Stimulated activated CD8-positive, alpha-beta memory T cell treated with anti-CD3 and anti-CD28 coated beads, Interleukin-7, amount 100 ng/mL, for 4 hours (primary cell): ENCODE measurements at regions not wholly inside any gene's neighbourhood (a gene's known extent, or its start where the extent isn't known, plus 50 kb on each side); places are given as distances from the start of the nearest gene placed in this dataset.
"Not testable (repeated sequence)": the region's sequence is repeated elsewhere in the genome, so short reads cannot be mapped to it uniquely, and the experiment has no call there.

Source experiments
- DNase-seq, 2 donors: peaks; one replicate each; pipeline ENCODE4 v3.0.0-alpha.2; 2020; ENCODE audit warnings: low read depth in 2 of 2

DNA sequence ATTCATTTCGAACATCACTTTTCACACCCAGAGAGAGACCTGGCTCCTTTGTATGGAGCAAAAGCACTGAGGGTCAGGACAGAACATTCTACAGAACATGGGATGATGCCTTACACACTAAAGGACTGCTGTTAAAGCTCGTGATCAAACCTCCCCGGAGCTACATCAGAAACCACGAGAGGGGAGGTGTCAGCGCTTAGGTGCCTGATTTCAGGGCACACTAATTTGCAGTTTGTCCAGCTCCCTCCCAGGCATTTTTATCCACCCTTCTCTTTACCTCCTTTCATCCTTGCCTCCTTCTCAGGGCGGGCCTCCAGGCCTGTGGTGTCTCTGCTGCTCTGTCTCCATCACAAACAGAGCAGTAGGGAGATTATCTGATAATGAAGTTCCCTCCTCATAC, 127.5 kb downstream of the VPREB1 start:
- no peak for DNase-seq

DNA sequence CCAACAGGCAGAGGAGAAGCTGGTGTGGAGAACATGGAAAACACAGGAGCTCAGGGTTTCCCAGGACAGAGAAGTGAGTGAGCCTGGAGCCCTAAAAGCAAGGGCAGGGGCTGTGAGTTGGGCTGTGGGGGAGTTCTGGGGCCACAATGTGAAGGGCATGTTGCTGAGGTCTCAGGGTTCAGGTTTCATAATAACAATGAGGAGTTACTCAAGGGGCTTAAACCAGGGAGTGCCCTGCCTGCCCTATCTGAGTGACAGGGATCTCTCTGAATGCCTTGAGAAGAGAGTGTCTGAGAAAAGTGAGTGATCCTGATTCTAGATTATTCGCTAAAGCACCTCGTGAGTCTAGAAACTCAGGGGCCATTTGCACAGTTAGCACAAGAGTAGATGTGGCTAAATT, 129.6 kb downstream of the VPREB1 start:
- DNase-seq = no peak

DNA sequence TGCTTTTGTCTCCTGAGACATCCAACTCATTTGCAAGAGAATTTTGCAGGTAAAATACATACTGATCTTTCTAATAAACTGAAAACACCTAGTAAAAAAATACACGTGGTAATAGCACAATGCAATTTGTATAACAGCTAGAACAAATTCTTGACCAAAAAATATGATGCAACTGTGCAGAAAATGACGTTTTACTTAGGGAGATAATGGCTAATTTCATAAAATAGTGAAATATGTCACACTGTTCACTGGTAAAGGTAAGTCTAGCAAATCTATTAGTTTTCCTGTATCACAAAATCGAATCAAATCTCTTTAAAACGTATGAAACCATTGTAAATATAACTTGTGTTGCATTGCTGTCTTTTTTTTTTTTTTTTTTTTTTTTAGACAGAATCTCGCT, 130.0 kb downstream of the VPREB1 start:
- no peak for DNase-seq

DNA sequence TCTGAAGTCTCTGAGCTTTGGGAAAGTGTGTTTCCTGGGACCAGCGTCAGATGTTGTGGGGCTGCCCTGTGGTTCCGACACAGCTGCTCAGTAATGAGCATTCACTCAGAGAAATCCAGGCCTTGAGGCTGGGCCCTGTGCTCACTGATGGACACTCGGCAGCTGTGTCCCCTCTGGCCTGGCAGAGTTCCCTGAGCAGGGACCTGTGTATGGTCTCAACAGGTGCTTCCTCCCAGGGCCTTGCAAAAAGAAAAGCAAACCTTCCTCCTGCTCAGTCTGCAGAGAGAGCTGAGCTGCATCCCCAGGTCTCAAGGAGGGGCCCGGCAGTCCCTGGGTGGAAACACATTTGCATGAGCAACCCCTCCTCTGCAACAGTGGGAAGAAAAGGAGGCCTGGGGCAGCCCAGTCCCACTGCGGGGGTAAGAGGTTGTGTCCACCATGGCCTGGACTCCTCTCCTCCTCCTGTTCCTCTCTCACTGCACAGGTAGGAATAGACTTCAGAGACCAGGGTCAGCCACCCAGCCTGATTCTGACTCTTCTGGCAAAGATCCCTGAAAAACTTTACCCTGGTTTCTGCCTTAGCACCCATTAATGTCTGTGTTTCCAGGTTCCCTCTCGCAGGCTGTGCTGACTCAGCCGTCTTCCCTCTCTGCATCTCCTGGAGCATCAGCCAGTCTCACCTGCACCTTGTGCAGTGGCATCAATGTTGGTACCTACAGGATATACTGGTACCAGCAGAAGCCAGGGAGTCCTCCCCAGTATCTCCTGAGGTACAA, 131.2 kb downstream of the VPREB1 start:
- DNase-seq = no peak

DNA sequence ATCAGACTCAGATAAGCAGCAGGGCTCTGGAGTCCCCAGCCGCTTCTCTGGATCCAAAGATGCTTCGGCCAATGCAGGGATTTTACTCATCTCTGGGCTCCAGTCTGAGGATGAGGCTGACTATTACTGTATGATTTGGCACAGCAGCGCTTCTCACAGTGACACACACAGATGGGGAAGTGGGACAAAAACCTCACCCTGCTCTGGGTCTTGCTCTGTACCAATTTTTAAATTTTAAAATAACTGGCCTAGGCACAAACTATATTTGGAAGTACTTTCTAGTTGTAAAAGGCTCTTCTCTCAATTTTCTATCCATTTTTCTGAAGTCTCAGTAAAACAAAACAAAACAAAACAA, 131.7 kb downstream of the VPREB1 start:
- DNase-seq = no peak

DNA sequence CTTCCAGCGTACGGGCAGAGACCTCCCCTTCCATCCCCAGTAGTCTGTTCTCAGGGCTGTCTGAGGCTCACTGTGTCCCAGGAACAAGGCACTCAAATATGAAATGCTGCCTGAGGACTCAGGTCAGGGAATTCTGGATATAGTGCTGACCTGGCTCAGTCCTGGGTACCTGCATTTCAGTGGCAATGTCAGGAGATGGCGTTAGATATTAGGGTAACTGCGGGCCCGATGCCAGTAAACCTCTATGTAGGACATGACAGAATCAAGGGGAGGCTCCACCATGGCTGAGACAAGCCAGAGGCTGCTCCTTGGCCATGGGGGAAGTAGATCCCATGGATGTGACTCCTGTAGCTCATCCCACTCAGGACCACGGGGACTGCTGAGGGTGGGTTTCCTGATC, 131.7 kb downstream of the ZNF280B start:
- not testable (repeated sequence) for DNase-seq

DNA sequence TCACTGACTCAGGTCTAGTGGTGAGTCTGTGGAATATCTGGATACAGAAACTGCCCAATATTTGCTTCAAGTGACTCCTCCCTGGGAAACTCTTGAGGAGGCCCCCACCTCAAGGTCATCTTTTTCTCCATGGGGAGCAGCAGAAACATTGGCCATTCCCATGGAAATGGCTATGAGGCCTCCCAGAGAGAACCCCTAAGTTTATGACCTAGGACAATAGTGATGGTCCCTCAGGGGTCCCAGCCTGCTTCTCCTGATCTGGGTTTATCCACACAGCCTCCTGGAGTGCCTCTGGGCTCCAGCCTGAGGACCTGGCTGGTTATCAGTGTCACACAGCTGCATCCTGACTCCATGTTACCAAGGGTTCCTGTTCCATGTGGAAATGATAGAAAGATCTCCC, 131.2 kb downstream of the ZNF280B start:
- DNase-seq = no peak

DNA sequence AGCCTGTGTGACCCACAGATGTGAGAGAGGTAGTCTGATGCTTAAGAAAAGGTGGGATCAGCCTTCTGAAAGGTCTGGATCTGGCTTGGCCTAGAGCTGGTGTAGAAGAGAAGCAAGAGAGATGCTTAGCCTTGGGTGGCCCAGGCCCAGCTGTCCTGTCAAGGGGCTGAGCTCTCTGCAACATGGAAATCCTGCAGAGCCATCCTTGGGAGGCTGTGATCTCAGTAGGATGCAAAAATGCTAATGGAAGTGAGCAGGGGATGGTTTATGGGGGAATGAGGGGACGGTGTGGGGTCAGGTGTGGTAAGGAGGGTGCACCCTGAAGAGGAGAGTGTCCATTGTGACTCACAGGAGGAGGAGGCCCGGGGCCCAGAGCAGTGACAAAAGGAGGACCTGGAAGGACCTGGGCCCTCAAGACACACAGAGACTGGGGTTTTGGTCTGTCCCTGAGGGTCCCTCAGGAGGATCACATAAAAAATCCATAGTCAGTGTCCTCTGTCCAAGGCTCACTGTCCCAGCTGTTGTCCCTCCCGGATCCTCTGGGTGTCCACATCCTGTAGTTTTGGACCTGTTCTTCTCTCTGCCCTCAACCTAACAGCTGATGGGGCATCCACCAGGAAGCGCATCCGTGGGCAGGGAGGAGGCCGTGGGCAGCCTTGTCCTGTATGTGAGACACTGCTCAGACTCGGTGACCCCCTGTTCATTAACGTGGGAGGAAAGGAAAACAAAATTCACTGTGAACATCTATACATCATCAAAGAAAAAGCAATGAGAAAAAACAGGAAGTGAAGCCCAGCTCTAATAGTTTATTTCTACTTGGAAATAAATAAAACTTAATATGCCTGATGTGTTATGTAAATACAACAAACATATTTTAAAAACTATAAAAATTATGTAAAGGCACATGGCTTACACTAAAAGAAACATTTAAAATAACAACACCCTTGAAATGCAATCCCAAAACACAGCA, 129.8 kb downstream of the ZNF280B start:
- no peak for DNase-seq

DNA sequence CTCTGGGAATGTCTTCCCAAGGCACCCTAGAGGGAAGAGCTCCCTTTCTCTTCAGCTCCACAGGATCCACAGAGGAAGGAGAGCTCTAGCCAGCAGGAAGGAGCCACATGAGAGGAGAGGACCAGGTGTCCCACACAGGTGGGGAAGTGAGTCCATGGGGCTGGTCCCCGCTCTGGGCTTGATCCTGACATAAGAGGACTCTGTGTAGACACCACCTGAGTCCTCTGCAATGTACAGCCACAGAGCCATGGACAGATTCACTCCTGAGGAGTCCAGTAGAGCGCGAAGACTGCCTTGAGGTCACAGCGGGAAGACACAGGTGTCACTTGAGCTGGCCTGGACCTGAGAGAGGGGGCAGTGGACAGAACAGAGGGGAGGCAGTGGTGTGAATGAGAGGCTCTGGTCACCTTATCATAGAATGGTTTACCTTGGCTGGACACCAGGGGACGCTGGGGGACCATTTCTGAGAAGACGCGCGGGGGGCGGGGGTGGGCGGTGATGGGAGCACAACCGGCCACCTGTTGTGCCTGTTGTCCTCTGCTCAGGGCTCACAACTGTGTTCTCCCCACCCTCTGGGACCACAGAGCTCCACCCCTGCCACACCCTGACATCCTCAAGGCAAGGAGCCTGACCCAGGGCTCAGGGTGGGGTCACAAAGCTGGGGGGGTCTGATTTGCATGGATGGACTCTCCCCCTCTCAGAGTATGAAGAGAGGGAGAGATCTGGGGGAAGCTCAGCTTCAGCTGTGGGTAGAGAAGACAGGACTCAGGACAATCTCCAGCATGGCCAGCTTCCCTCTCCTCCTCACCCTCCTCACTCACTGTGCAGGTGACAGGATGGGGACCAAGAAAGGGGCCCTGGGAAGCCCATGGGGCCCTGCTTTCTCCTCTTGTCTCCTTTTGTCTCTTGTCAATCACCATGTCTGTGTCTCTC, 128.2 kb downstream of the ZNF280B start:
- no peak for DNase-seq

DNA sequence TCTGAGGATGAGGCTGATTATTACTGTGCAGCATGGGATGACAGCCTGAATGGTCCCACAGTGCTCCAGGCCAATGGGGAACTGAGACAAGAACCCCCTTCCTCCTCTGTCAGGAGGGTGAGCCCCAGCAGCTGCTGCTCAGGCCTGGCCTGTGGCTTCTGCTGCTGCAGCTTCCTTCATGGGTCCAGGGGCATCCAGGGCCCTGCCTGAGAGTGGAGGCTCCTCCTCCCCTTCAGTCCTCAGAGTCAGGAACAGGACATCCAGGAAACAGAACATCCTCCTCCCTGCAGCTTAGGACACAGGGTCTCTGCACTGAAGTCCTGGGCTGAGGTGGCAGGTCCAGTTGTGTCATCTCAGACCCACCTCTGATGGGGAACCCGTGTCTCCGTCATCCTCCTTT, 127.2 kb downstream of the ZNF280B start:
- DNase-seq = not testable (repeated sequence)

DNA sequence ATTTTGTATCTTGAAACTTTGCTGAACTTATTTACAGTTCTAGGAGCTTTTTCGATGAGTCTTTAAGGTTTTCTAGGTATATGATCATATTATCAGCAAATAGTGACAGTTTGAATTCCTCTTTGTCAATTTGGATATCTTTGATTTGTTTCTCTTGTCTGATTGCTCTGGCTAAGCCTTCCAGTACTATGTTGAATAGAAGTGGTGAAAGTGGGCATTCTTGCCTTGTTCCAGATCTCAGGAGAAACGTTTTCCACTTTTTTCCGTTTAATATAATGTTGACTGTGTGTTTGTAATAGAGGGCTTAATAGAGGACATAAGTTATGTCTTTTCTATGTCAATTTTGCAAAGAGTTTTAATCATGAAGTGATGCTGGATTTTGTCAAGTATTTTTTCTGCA, 124.3 kb downstream of the ZNF280B start:
- DNase-seq = no peak

DNA sequence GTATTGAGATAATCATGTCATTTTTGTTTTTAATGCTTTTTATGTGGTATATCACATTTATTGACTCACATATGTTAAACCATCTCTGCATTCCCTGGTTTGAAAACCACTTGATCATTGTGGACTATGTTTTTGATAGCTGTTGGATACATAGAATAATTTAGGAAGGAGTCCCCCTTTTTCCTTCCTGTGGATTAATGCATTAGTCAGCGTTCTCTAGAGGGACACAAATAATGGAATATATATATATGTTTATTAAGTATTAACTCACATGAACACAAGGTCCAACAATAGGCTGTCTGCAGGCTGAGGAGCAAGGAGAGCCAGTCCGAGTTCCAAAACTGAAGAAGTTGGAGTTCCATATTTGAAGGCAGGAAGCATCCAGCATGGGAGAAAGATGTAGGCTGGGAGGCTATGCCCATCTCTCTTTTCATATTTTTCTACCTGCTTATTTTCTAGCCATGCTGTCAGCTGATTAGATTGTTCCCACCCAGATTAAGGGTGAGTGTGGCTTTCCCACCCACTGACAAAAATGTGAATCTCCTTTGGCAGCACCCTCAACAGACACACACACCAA, 123.8 kb downstream of the ZNF280B start:
- no peak for DNase-seq

DNA sequence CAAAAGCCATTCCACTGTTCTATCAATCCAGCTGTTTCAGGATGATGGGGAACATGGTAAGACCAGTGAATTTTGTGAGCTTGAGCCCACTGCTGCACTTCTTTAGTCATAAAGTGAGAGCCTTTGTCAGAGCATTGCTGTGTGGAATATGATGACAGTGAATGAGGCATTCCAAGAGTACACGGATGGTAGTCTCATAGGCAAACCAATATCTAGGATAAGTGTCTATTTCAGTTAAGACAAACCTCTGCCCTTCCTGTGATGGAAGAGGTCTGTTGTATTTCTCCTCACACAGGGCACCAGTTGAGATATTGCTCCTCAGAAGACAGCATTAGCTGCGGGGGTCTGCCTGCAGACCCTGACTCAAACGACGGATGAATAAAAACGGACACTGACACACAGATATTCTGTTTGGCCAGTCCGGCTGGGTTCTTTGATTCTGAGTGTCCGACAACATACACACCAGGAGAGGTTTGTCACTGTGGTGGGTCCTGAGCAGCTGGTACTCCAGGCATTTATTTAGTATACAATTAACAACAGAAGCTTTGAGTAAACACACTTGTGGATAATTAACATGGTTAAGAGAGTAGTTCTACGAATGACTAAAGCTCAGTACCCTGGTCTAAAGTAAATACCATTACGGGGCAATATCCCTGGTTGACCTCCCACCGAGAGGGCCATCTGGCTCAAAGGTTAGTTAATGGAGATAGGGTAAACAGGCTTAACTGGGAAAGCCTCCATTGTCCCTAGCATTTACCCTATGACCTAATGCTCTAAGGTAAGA, 121.7 kb downstream of the ZNF280B start:
- DNase-seq = no peak

DNA sequence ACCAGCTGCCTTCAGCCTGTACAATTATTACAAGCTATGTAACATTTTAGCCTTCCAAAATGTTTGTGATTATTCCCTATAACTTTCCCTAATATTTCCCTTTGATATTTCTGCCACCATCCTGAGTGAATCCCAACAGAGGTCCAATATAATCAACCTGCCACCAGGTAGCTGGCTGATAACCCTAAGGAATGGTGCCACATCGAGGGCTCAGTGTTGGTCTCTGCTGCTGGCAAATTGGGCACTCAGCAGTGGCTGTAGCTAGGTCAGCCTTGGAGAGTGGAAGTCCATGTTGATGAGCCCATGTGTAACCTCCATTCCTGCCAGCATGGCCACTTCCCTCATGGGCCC, 121.2 kb downstream of the ZNF280B start:
- no peak for DNase-seq

DNA sequence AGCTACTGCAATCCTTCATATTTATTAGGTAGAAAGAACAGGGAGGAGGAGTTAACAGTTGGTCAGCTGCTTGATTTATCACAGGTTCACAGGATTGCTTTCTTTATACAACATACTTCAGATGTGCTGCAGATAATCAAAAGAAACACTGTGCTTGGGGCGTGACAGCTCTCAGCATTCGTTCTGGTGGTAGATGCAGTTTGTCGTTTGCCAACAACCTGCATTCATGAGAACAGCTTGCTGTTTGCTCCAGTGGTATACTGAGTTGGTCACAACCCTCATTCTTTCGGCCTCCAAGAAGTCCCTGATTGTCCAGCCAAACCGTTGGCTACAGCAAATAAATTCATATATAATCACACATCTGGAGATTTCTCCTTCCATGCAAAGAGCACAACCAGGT, 120.5 kb downstream of the ZNF280B start:
- no peak for DNase-seq

DNA sequence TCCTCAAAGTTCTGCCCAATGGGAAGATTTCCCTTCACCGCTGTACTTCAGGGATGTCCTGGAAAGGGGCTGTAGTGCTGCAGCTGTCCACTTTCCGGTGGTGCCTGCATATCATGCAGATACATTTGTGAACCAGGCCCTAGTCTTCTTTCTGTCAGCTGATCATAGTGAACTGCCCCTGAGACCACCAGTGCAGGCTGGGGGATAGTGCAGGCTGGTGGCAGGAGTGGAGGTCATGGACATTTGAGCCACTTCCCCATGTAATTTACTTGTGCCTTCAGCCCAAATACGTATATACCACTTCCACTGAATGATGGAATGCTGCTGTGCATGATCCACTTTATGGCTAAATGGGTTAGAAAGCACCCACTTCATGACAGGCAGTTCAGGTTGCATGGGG, 120.0 kb downstream of the ZNF280B start:
- DNase-seq = no peak

DNA sequence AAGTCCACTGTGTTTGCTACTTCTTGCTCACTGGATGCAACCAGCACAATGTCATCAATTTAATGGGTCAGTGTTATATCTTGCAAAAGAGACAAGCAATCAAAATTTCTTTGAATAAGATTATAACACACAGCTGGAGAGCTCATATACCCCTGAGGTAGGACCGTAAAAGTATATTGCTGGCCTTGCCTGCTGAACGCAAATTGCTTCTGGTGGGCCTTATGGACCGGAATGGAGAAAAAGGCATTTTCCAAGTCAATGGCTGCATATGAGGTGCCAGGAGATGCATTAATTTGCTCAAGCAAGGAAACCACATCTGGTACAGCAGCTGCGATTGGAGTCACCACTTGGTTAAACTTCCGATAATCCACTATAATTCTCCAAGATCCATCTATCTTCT, 119.1 kb downstream of the ZNF280B start:
- no peak for DNase-seq

DNA sequence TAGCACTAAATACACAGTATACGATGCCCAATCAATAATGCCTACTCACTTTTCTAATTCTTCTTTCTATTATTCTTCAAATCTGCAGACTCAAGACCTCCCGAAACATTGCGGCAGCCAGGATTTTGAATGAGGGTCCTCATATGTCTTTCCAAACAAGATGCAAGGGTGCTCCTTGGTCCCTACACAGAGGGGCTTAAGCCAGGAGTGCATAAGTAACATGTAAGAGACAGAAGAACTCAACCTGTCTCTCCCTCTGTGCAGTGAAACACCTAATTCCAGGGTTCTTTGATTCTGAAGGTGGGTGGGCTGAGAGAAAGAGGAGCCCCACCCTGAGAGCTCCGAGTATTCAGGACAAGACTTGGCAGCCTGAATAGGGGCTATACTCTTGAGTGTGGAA, 117.6 kb downstream of the ZNF280B start:
- no peak for DNase-seq

DNA sequence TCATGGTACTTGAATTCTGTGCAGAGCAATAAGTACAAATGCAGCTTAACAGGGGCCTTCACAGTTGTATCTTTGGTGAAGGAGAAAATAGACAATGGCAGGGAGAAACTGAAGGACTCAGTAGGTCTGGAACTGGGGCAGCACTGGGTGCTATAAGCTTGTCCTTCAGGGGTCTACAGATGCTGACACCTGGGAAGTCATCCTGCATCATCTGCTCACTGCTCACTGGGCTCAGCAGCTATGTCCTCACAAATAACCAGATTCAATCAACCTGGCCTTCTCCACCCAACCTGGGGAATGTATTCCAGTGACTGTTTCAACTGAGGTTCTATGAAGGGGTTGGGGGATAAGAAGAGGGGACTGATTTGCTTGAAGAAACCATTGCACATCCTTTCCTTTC, 117.0 kb downstream of the ZNF280B start:
- no peak for DNase-seq

DNA sequence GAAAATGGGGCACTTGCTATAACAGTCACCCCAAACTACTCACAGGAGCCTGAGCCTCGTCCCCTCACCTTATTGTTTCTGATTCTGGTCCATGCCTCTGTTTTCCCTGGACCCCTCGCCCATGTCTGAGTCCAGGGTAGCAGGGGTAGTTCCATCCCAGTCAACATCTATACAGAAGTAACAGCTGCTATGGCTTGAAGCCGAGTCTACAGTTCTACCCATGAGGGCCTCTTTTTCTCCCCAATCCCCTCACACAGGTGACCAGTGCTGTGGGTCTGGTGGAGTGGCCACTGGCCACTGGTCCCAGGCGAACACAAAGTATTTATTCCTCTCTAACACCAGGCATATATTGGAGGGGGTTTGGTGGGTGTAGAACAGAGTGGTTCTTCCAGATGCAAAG, 116.4 kb downstream of the ZNF280B start:
- no peak for DNase-seq

DNA sequence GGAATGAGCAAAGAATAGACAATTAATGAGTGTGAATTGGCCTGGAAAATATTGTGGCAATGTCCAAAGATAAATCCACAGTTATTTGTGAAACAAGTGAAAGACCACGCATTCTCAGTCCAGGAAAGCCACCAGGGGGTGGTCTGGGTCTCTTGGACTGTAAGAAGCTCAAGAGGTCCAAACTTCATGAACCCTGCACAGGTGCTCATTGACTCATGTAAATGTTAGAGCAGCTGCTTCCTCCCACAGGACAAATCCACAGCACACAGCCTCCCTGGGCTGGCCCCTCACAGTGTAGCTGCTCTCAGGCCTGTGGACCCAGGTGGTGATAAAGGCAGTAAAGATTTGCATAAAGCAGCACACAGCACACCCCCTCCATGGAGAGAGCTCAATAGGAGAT, 114.0 kb downstream of the ZNF280B start:
- no peak for DNase-seq
